ENCODE measurements at regions not wholly inside any gene's neighbourhood (a gene's known extent, or its start where the extent isn't known, plus 50 kb on each side); places are given as distances from the start of the nearest gene placed in this dataset.

DNA sequence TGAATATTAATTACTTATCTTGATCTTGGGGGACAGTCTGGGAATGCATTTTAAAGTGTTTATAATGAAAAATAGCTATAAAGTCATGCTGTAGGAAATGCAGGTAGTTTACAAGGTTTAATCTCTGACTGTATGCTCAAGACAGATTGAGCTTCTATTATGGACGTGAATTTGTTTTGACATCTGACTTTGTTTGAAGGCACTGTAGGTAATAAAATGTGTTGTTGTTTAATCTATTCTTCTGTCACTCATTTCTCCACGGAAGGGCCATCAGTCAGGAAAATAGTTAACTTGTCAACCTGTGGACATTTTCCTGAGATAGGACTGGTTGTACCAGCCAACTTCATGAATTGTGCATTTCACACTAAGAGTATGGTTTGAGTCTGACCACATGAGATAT is 893.1 kb upstream of the SLITRK6 start:
- no peak for TF ChIP-seq CTCF (IDR thresholded peaks at IDR 0.05)
- TF ChIP-seq, protein P1, sequence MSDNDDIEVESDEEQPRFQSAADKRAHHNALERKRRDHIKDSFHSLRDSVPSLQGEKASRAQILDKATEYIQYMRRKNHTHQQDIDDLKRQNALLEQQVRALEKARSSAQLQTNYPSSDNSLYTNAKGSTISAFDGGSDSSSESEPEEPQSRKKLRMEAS (IDR thresholded peaks at IDR 0.05): no peak
- TF ChIP-seq HDAC2 (IDR thresholded peaks at IDR 0.05): no peak
- no peak for TF ChIP-seq POLR2A (IDR thresholded peaks at IDR 0.05; ENCODE audit: low read length)
- TF ChIP-seq CHD2 (IDR thresholded peaks at IDR 0.05; ENCODE audit: low read length, partially characterized antibody): no peak
- TF ChIP-seq EP300 (IDR thresholded peaks at IDR 0.05): no peak
- TF ChIP-seq MYC (IDR thresholded peaks at IDR 0.05; ENCODE audit: borderline replicate concordance, low read length): no peak
- TF ChIP-seq CBX2 (IDR thresholded peaks at IDR 0.05; ENCODE audit: borderline replicate concordance, low read depth): no peak
- no peak for TF ChIP-seq NFE2L2 (conservative IDR thresholded peaks at IDR 0.05; ENCODE audit: low read length)
- TF ChIP-seq KDM5A (IDR thresholded peaks at IDR 0.05): no peak
